Stimulated activated CD4-positive, alpha-beta T cell treated with anti-CD3 and anti-CD28 coated beads, Interleukin-15, amount 100 ng/mL, for 24 hours (primary cell): ENCODE measurements at regions not wholly inside any gene's neighbourhood (a gene's known extent, or its start where the extent isn't known, plus 50 kb on each side); places are given as distances from the start of the nearest gene placed in this dataset.
"Not testable (repeated sequence)": the region's sequence is repeated elsewhere in the genome, so short reads cannot be mapped to it uniquely, and the experiment has no call there.

Experiments used
- DNase-seq: peaks from one replicate; pipeline ENCODE4 v3.0.0-alpha.2; 2020

- DNase-seq = no peak
Observed at GRCh38 chr2:138223319-138223718, 259.0 kb downstream of the HNMT start.

GRCh38 chr2:138227195-138227594 is 262.9 kb downstream of the HNMT start:
- DNase-seq = no peak

GRCh38 chr2:138228101-138228500 is 263.8 kb downstream of the HNMT start:
- no peak for DNase-seq

GRCh38 chr2:138234265-138234664 is 267.3 kb upstream of the SPOPL start:
- DNase-seq = no peak

GRCh38 chr2:138235041-138235440 is 266.5 kb upstream of the SPOPL start:
- DNase-seq = no peak

- DNase-seq = no peak
Observed at GRCh38 chr2:138236142-138236541, 265.4 kb upstream of the SPOPL start.

- no peak for DNase-seq
Observed at GRCh38 chr2:138237667-138238384, 263.7 kb upstream of the SPOPL start.

GRCh38 chr2:138238908-138239307 is 262.7 kb upstream of the SPOPL start:
- no peak for DNase-seq

GRCh38 chr2:138239902-138240491 is 261.6 kb upstream of the SPOPL start:
- no peak for DNase-seq

GRCh38 chr2:138243372-138243771 is 258.2 kb upstream of the SPOPL start:
- DNase-seq = no peak

GRCh38 chr2:138244501-138244925 is 257.1 kb upstream of the SPOPL start:
- no peak for DNase-seq

GRCh38 chr2:138245310-138245709 is 256.3 kb upstream of the SPOPL start:
- DNase-seq = no peak

GRCh38 chr2:138247302-138247701 is 254.3 kb upstream of the SPOPL start:
- no peak for DNase-seq

GRCh38 chr2:138249207-138249606 is 252.4 kb upstream of the SPOPL start:
- DNase-seq = no peak

GRCh38 chr2:138250843-138251320 is 250.7 kb upstream of the SPOPL start:
- DNase-seq = not testable (repeated sequence)

- DNase-seq = no peak
Observed at GRCh38 chr2:138252587-138252986, 249.0 kb upstream of the SPOPL start.

GRCh38 chr2:138255670-138256069 is 245.9 kb upstream of the SPOPL start:
- DNase-seq = no peak

- no peak for DNase-seq
Observed at GRCh38 chr2:138267161-138267901, 234.2 kb upstream of the SPOPL start.

- no peak for DNase-seq
Observed at GRCh38 chr2:138267902-138268254, 233.7 kb upstream of the SPOPL start.

- DNase-seq = no peak
Observed at GRCh38 chr2:138269765-138270164, 231.8 kb upstream of the SPOPL start.

- DNase-seq = no peak
Observed at GRCh38 chr2:138271467-138271866, 230.1 kb upstream of the SPOPL start.

- DNase-seq = no peak
Observed at GRCh38 chr2:138272524-138273195, 228.9 kb upstream of the SPOPL start.

- not testable (repeated sequence) for DNase-seq
Observed at GRCh38 chr2:138273280-138273679, 228.3 kb upstream of the SPOPL start.
